ENCODE measurements at regions not wholly inside any gene's neighbourhood (a gene's known extent, or its start where the extent isn't known, plus 50 kb on each side); places are given as distances from the start of the nearest gene placed in this dataset.

DNA sequence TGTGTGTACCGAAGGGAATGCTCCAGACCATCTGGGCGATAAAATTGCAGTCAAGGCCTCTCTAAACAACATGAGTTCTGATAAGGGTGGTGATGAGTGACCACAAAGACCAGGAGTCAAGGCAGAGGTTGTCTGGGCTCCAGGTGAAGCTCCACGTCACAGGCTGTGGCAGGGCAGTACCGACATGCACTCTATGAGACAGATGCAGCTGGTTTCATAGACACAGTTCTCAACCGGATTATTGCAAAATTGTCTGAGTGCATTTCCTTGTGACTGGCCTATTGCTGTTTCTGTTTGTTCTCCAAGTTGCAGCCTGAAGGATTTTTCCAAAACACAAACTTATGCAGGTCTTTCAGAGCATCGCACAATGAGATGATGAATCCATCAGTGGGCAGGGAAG is 157.5 kb upstream of the HES1 start:
- Histone ChIP-seq H4K8ac (ENCODE audit: extremely low read depth, insufficient read depth, low read length) (no peak overlapping the region), H3K27me3 (replicated peaks in 1 of 4; ENCODE audit: control insufficient read depth in 3 of 4, extremely low read depth in 1 of 4, insufficient read depth in 3 of 4, low read length in 3 of 4) (peaks cover 0 to 5% (median 0%) of the 10 kb centered on the region in 4 experiments; a peak in 3 of 7 replicates), H4K20me1 (replicated peaks in 1 of 2; ENCODE audit: control insufficient read depth in 1 of 2, insufficient read depth in 2 of 2, low read length in 2 of 2) (no peaks in the 10 kb centered on the region), H4K5ac (ENCODE audit: insufficient read length, low read depth, low read length) (no peak overlapping the region), H2BK12ac (ENCODE audit: low read depth, low read length) (no peak overlapping the region), H2AFZ (ENCODE audit: low read length) (no peak overlapping the region), H3K4me2 (ENCODE audit: insufficient read depth in 1 of 2, low read depth in 2 of 2, low read length in 2 of 2) (no peak overlapping the region), H3K23me2 (ENCODE audit: low read depth, low read length) (no peaks in the 10 kb centered on the region), H3K9me3 (ENCODE audit: insufficient read depth in 2 of 2, low read depth in 1 of 2, low read length in 1 of 2) (no peaks in the 10 kb centered on the region), H4K91ac (replicated peaks; ENCODE audit: insufficient read length, low read length) (no peak overlapping the region), H2BK5ac (ENCODE audit: low read depth, low read length) (no peak overlapping the region), H3K9ac (replicated peaks in 1 of 4; ENCODE audit: extremely low read depth in 1 of 4, low read depth in 3 of 4, low read length in 3 of 4) (no peak overlapping the region), H3K4me3 (ENCODE audit: extremely low read depth in 1 of 4, insufficient read depth in 2 of 4, low read depth in 3 of 4, low read length in 4 of 4) (no peak overlapping the region), H3K27ac (ENCODE audit: low read depth, low read length) (no peak overlapping the region), H3K18ac (ENCODE audit: extremely low read depth, low read length) (no peak overlapping the region), H3K4me1 (replicated peaks in 1 of 4; ENCODE audit: control insufficient read depth in 3 of 4, insufficient read depth in 4 of 4, low read length in 3 of 4) (peaks cover 4 to 11% (median 9%) of the 10 kb centered on the region in 4 experiments), H2BK20ac (ENCODE audit: low read length) (no peak overlapping the region), H2BK120ac (replicated peaks; ENCODE audit: low read depth, low read length) (no peak overlapping the region), H3K4ac (replicated peaks; ENCODE audit: insufficient read length, low read depth, low read length) (no peak overlapping the region), H3K56ac (replicated peaks; ENCODE audit: insufficient read length, low read depth, low read length) (no peak overlapping the region), H2BK15ac (ENCODE audit: low read length) (no peak overlapping the region), H3K36me3 (ENCODE audit: control insufficient read depth in 2 of 4, insufficient read depth in 4 of 4, low read length in 3 of 4) (no peaks in the 10 kb centered on the region), H3K79me2 (ENCODE audit: control insufficient read depth in 1 of 2, insufficient read depth in 2 of 2, low read length in 2 of 2) (no peaks in the 10 kb centered on the region), H3K23ac (ENCODE audit: insufficient read length) (no peak overlapping the region), H2AK5ac (ENCODE audit: low read depth, low read length) (no peak overlapping the region), H3K14ac (ENCODE audit: insufficient read length) (no peak overlapping the region), H3K79me1 (ENCODE audit: low read depth, low read length) (no peaks in the 10 kb centered on the region)
- ChIA-PET POLR2A (ENCODE audit: partially characterized antibody) (no interaction called here), CTCF (ENCODE audit: partially characterized antibody) (interaction anchor here (0.6 to 3.9 kb wide), 4 partner anchors 9 to 197 kb away, joined by 3 to 13 read pairs (median 6); no protein-coding TSS in a partner anchor)
- no peak for TF ChIP-seq SIN3A (conservative IDR thresholded peaks at IDR 0.05 in 1 of 2, IDR thresholded peaks at IDR 0.05 in 1 of 2; ENCODE audit: low read depth in 1 of 2, low read length in 2 of 2)
- no peak for TF ChIP-seq RXRA (IDR thresholded peaks at IDR 0.05; ENCODE audit: insufficient read depth, low read depth, low read length)
- TF ChIP-seq RNF2 (IDR thresholded peaks at IDR 0.05; ENCODE audit: borderline replicate concordance, low read depth, low read length, missing control alignments, poor library complexity, severe bottlenecking) = no peak
- TF ChIP-seq CTBP2 (IDR thresholded peaks at IDR 0.05; ENCODE audit: borderline replicate concordance, insufficient read depth, insufficient read length, low read length) = no peak
- no peak for TF ChIP-seq POLR2AphosphoS5 (IDR thresholded peaks at IDR 0.05; ENCODE audit: low read depth, low read length)
- no peak for TF ChIP-seq BCL11A (IDR thresholded peaks at IDR 0.05; ENCODE audit: low read depth in 2 of 2, low read length in 2 of 2)
- no peak for TF ChIP-seq TBP (IDR thresholded peaks at IDR 0.05; ENCODE audit: low read depth, low read length)
- no peak for TF ChIP-seq PHF8 (conservative IDR thresholded peaks at IDR 0.05; ENCODE audit: low read depth, low read length)
- WGBS, 2 experiments (ENCODE audit: extremely low coverage in 1 of 2, insufficient coverage in 1 of 2, insufficient read length in 1 of 2, insufficient replicate concordance in 2 of 2, low coverage in 1 of 2, low lambda C conversion rate in 2 of 2, missing lambda C conversion rate in 1 of 2) = 95% methylated on average over 6 of the region's 6 CpGs; no CpG with 5 or more reads in 1 of the 2 experiments
- FAIRE-seq = no peak
- DNase-seq (ENCODE audit: low read depth in 1 of 2, low spot score in 2 of 2) = no peak

Measured in H1 (cell line).